NCI-H510A treated with DMSO at 0.1 percent for 48 hours (cell line): ENCODE measurements at regions not wholly inside any gene's neighbourhood (a gene's known extent, or its start where the extent isn't known, plus 50 kb on each side); places are given as distances from the start of the nearest gene placed in this dataset.

ENCODE experiments used
- DNase-seq: peaks from one replicate; lab custom pipeline; 2025; lab: John Stamatoyannopoulos, UW

GRCh38 chr11:119794141-119794665, 65.2 kb upstream of the NECTIN1 start:
- no peak for DNase-seq

GRCh38 chr11:119793335-119793984, 64.5 kb upstream of the NECTIN1 start:
- no peak for DNase-seq

- DNase-seq, result no peak
Observed at GRCh38 chr11:119791701-119792151, 62.7 kb upstream of the NECTIN1 start.

GRCh38 chr11:119791047-119791446, 62.0 kb upstream of the NECTIN1 start:
- no peak for DNase-seq

GRCh38 chr11:119790476-119790875, 61.5 kb upstream of the NECTIN1 start:
- no peak for DNase-seq

- DNase-seq, result no peak
Observed at GRCh38 chr11:119789766-119790407, 60.9 kb upstream of the NECTIN1 start.

GRCh38 chr11:119788911-119789560, 60.0 kb upstream of the NECTIN1 start:
- no peak for DNase-seq

GRCh38 chr11:119788096-119788883, 59.3 kb upstream of the NECTIN1 start:
- DNase-seq, result no peak

GRCh38 chr11:119787074-119787461, 58.1 kb upstream of the NECTIN1 start:
- DNase-seq, result no peak

GRCh38 chr11:119786431-119787073, 57.6 kb upstream of the NECTIN1 start:
- DNase-seq, result no peak

- DNase-seq, result no peak
Observed at GRCh38 chr11:119785131-119785530, 56.1 kb upstream of the NECTIN1 start.

- no peak for DNase-seq
Observed at GRCh38 chr11:119784421-119784820, 55.4 kb upstream of the NECTIN1 start.

- no peak for DNase-seq
Observed at GRCh38 chr11:119783466-119784400, 54.7 kb upstream of the NECTIN1 start.

- no peak for DNase-seq
Observed at GRCh38 chr11:119782739-119783072, 53.7 kb upstream of the NECTIN1 start.

GRCh38 chr11:119782006-119782738, 53.2 kb upstream of the NECTIN1 start:
- DNase-seq, result no peak

GRCh38 chr11:119780222-119780953, 51.4 kb upstream of the NECTIN1 start:
- no peak for DNase-seq

- no peak for DNase-seq
Observed at GRCh38 chr11:119779195-119780071, 50.4 kb upstream of the NECTIN1 start.
